ENCODE measurements at regions not wholly inside any gene's neighbourhood (a gene's known extent, or its start where the extent isn't known, plus 50 kb on each side); places are given as distances from the start of the nearest gene placed in this dataset.

GRCh38 chr5:2427983-2428382 is 323.5 kb downstream of the IRX2 start:
- no peak for DNase-seq

GRCh38 chr5:2423634-2424033 is 327.8 kb downstream of the IRX2 start:
- no peak for DNase-seq

GRCh38 chr5:2417301-2417700 is 334.2 kb downstream of the IRX2 start:
- DNase-seq = no peak

- no peak for DNase-seq
Measured at GRCh38 chr5:2415678-2416077, 335.8 kb downstream of the IRX2 start.

GRCh38 chr5:2410451-2410850 is 341.0 kb downstream of the IRX2 start:
- DNase-seq = no peak

GRCh38 chr5:2403296-2403695 is 348.2 kb downstream of the IRX2 start:
- no peak for DNase-seq

GRCh38 chr5:2399804-2400203 is 351.7 kb downstream of the IRX2 start:
- no peak for DNase-seq

GRCh38 chr5:2399096-2399495 is 352.4 kb downstream of the IRX2 start:
- DNase-seq = no peak

GRCh38 chr5:2393556-2393955 is 357.9 kb downstream of the IRX2 start:
- DNase-seq = no peak

- no peak for DNase-seq
Measured at GRCh38 chr5:2391566-2391965, 359.9 kb downstream of the IRX2 start.

GRCh38 chr5:2391021-2391420 is 360.5 kb downstream of the IRX2 start:
- DNase-seq = no peak

GRCh38 chr5:2388571-2388970 is 362.9 kb downstream of the IRX2 start:
- no peak for DNase-seq

- no peak for DNase-seq
Measured at GRCh38 chr5:2387634-2388325, 363.7 kb downstream of the IRX2 start.

- DNase-seq = no peak
Measured at GRCh38 chr5:2387250-2387633, 364.2 kb downstream of the IRX2 start.

- DNase-seq = no peak
Measured at GRCh38 chr5:2385818-2386217, 365.7 kb downstream of the IRX2 start.

GRCh38 chr5:2383698-2384065 is 367.8 kb downstream of the IRX2 start:
- DNase-seq = no peak

GRCh38 chr5:2382776-2383697 is 368.4 kb downstream of the IRX2 start:
- no peak for DNase-seq

GRCh38 chr5:2381861-2382260 is 369.6 kb downstream of the IRX2 start:
- no peak for DNase-seq

- DNase-seq = no peak
Measured at GRCh38 chr5:2381070-2381469, 370.4 kb downstream of the IRX2 start.

- no peak for DNase-seq
Measured at GRCh38 chr5:2378976-2379375, 372.5 kb downstream of the IRX2 start.

- DNase-seq = no peak
Measured at GRCh38 chr5:2378108-2378507, 373.4 kb downstream of the IRX2 start.

- no peak for DNase-seq
Measured at GRCh38 chr5:2376486-2376885, 375.0 kb downstream of the IRX2 start.

GRCh38 chr5:2375757-2376250 is 375.7 kb downstream of the IRX2 start:
- no peak for DNase-seq

GRCh38 chr5:2375291-2375690 is 376.2 kb downstream of the IRX2 start:
- no peak for DNase-seq
